Nephron progenitor cell (in vitro differentiated cells): ENCODE measurements at regions not wholly inside any gene's neighbourhood (a gene's known extent, or its start where the extent isn't known, plus 50 kb on each side); places are given as distances from the start of the nearest gene placed in this dataset.
"Not testable (repeated sequence)": the region's sequence is repeated elsewhere in the genome, so short reads cannot be mapped to it uniquely, and the experiment has no call there.

ENCODE experiments used
- DNase-seq: peaks from one replicate; pipeline ENCODE4 v3.0.0; 2021
- H3K27ac Mint-ChIP-seq: 2 replicates; pipeline ENCODE4 v1.8.0; 2021; ENCODE audit warnings: mild to moderate bottlenecking, moderate library complexity, mixed read lengths
- H3K27me3 Mint-ChIP-seq: 2 replicates; pipeline ENCODE4 v1.8.0; 2021; ENCODE audit warnings: mild to moderate bottlenecking, low read depth, mixed read lengths; ENCODE audit not compliant: poor library complexity
- H3K36me3 Mint-ChIP-seq: 2 replicates; pipeline ENCODE4 v1.8.0; 2021; ENCODE audit warnings: low read depth, mixed read lengths
- H3K4me1 Mint-ChIP-seq: 2 replicates; pipeline ENCODE4 v1.8.0; 2021; ENCODE audit warnings: mixed read lengths
- H3K4me3 Mint-ChIP-seq: 2 replicates; pipeline ENCODE4 v1.8.0; 2021; ENCODE audit warnings: mild to moderate bottlenecking, moderate library complexity, mixed read lengths
- H3K9me3 Mint-ChIP-seq: 2 replicates; pipeline ENCODE4 v1.8.0; 2021; ENCODE audit warnings: mild to moderate bottlenecking, moderate library complexity, mixed read lengths
- TF ChIP-seq, protein P1 (sequence below): fragments of 200-600 bp; sonication (generic); IDR thresholded peaks from 2 replicates; pipeline ENCODE4 v1.5.0; 2021; ENCODE audit warnings: antibody characterized with exemption

GRCh38 chr17:56723421-56723820 lies 110.3 kb downstream of the C17orf67 start:
- Mint-ChIP-seq H3K4me3 (no peak overlapping the region), H3K9me3 (no peaks in the 10 kb centered on the region), H3K36me3 (no peaks in the 10 kb centered on the region), H3K4me1 (no peaks in the 10 kb centered on the region), H3K27me3 (peaks cover 13% of the 10 kb centered on the region), H3K27ac (no peak overlapping the region)
- no peak for DNase-seq
- TF ChIP-seq, protein P1, sequence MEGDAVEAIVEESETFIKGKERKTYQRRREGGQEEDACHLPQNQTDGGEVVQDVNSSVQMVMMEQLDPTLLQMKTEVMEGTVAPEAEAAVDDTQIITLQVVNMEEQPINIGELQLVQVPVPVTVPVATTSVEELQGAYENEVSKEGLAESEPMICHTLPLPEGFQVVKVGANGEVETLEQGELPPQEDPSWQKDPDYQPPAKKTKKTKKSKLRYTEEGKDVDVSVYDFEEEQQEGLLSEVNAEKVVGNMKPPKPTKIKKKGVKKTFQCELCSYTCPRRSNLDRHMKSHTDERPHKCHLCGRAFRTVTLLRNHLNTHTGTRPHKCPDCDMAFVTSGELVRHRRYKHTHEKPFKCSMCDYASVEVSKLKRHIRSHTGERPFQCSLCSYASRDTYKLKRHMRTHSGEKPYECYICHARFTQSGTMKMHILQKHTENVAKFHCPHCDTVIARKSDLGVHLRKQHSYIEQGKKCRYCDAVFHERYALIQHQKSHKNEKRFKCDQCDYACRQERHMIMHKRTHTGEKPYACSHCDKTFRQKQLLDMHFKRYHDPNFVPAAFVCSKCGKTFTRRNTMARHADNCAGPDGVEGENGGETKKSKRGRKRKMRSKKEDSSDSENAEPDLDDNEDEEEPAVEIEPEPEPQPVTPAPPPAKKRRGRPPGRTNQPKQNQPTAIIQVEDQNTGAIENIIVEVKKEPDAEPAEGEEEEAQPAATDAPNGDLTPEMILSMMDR, result no peak

DNA sequence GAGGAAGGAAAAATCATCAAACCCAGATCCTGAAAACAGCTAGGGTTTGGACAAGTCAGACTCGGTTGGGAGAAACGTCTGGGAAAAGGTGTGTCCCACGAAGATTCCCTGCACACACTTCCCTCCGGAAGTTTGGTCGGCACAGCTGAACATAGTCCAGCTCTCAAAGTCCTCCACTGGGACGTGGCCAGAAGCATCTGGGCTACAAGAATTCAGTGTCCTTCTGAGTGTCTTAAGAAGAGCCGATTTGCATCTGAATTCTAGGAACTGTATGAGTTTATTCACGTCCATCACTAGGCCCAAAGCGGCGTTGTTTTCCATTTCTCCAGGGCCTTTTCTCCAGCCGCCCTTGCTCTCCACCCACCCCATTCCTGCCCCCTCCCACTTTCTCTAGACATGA lies 109.1 kb downstream of the C17orf67 start:
- Mint-ChIP-seq H3K27ac (no peak overlapping the region), H3K9me3 (no peaks in the 10 kb centered on the region), H3K36me3 (no peaks in the 10 kb centered on the region), H3K4me1 (no peaks in the 10 kb centered on the region), H3K4me3 (no peak overlapping the region), H3K27me3 (peaks cover 23% of the 10 kb centered on the region)
- DNase-seq, result no peak
- TF ChIP-seq, protein P1, result no peak

DNA sequence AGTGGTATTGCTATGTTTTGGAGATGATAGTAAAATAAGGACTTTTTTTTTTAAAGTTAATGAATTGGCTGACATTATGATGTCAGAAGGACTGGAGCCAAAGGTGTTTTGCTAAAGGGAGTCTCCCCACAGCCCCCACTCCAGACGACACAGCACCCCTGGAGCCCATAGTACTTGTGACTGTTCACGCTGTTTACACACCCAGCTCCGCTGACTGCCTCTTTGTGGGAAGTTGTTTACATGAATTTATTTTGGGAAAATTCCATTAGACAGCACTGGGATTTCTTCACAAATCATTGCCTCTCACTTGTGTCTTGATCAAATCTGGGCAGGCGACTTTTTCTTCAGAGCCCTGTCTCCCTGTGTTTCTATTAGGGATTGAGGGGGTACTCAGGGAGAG lies 108.6 kb downstream of the C17orf67 start:
- no peak for DNase-seq
- H3K27ac Mint-ChIP-seq, result no peak overlapping the region
- no peaks in the 10 kb centered on the region for H3K36me3 Mint-ChIP-seq
- TF ChIP-seq, protein P1, result no peak
- H3K4me3 Mint-ChIP-seq, result no peak overlapping the region
- no peaks in the 10 kb centered on the region for H3K4me1 Mint-ChIP-seq
- peaks cover 23% of the 10 kb centered on the region for H3K27me3 Mint-ChIP-seq
- H3K9me3 Mint-ChIP-seq, result no peaks in the 10 kb centered on the region

- H3K27me3 Mint-ChIP-seq, result peaks cover 26% of the 10 kb centered on the region
- no peaks in the 10 kb centered on the region for H3K36me3 Mint-ChIP-seq
- TF ChIP-seq, protein P1, result no peak
- no peaks in the 10 kb centered on the region for H3K9me3 Mint-ChIP-seq
- H3K27ac Mint-ChIP-seq, result no peak overlapping the region
- H3K4me1 Mint-ChIP-seq, result no peaks in the 10 kb centered on the region
- DNase-seq, result no peak
- no peak overlapping the region for H3K4me3 Mint-ChIP-seq
Observed at GRCh38 chr17:56727876-56728617, 105.7 kb downstream of the C17orf67 start.

DNA sequence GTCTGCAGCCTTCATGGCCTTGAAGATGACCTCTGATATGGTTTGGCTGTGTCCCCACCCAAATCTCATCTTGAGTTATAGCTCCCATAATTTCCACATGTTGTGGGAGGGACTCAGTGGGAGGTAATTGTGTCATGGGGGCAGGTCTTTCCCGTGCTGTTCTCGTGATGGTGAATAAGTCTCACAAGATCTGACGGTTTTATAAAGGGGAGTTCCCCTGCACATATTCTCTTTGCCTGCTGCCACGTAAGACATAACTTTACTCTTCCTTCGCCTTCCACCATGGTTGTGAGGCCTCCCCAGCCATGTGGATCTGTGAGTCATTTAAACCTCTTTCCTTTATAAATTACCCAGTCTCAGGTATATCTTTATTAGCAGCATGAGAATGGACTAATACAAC lies 102.6 kb downstream of the C17orf67 start:
- H3K9me3 Mint-ChIP-seq, H3K27ac Mint-ChIP-seq, DNase-seq, H3K4me3 Mint-ChIP-seq, H3K4me1 Mint-ChIP-seq, H3K36me3 Mint-ChIP-seq: not testable (repeated sequence)
- peaks cover 28% of the 10 kb centered on the region for H3K27me3 Mint-ChIP-seq

GRCh38 chr17:56733833-56734232 lies 99.9 kb downstream of the C17orf67 start:
- H3K36me3 Mint-ChIP-seq, result no peaks in the 10 kb centered on the region
- no peak overlapping the region for H3K27ac Mint-ChIP-seq
- no peaks in the 10 kb centered on the region for H3K9me3 Mint-ChIP-seq
- peaks cover 9% of the 10 kb centered on the region for H3K4me1 Mint-ChIP-seq
- TF ChIP-seq, protein P1, result no peak
- H3K4me3 Mint-ChIP-seq, result no peak overlapping the region
- H3K27me3 Mint-ChIP-seq, result peaks cover 14% of the 10 kb centered on the region
- no peak for DNase-seq
